Suppressor macrophage treated with lipopolysaccharide for 1 hour (primary cell): ENCODE measurements at regions not wholly inside any gene's neighbourhood (a gene's known extent, or its start where the extent isn't known, plus 50 kb on each side); places are given as distances from the start of the nearest gene placed in this dataset.

Experiments used
- DNase-seq, 3 donors: peaks; one replicate each; pipeline ENCODE4 v3.0.0-alpha.2; 2020 to 2022

GRCh38 chr4:133866328-133866699, 335.3 kb downstream of the PABPC4L start:
- no peak for DNase-seq

GRCh38 chr4:133865612-133866327, 335.8 kb downstream of the PABPC4L start:
- no peak for DNase-seq

GRCh38 chr4:133863153-133863552, 338.4 kb downstream of the PABPC4L start:
- no peak for DNase-seq

- DNase-seq = no peak
Observed at GRCh38 chr4:133856731-133857355, 344.7 kb downstream of the PABPC4L start.

- DNase-seq = no peak
Observed at GRCh38 chr4:133855001-133855400, 346.6 kb downstream of the PABPC4L start.

- DNase-seq = no peak
Observed at GRCh38 chr4:133839326-133839725, 362.3 kb downstream of the PABPC4L start.

GRCh38 chr4:133823177-133823576, 378.4 kb downstream of the PABPC4L start:
- DNase-seq = no peak

GRCh38 chr4:133812954-133813353, 388.6 kb downstream of the PABPC4L start:
- no peak for DNase-seq

- no peak for DNase-seq
Observed at GRCh38 chr4:133812236-133812635, 389.4 kb downstream of the PABPC4L start.

GRCh38 chr4:133808151-133808550, 393.4 kb downstream of the PABPC4L start:
- DNase-seq = no peak

- DNase-seq = no peak
Observed at GRCh38 chr4:133803341-133803740, 398.2 kb downstream of the PABPC4L start.

- DNase-seq = no peak
Observed at GRCh38 chr4:133802359-133803140, 399.0 kb downstream of the PABPC4L start.

- DNase-seq = no peak
Observed at GRCh38 chr4:133801883-133802282, 399.7 kb downstream of the PABPC4L start.

GRCh38 chr4:133800966-133801365, 400.6 kb downstream of the PABPC4L start:
- DNase-seq = no peak

GRCh38 chr4:133799717-133800315, 401.8 kb downstream of the PABPC4L start:
- no peak for DNase-seq

GRCh38 chr4:133777661-133778060, 423.9 kb downstream of the PABPC4L start:
- no peak for DNase-seq

- DNase-seq = no peak
Observed at GRCh38 chr4:133776961-133777360, 424.6 kb downstream of the PABPC4L start.

GRCh38 chr4:133776503-133776902, 425.1 kb downstream of the PABPC4L start:
- no peak for DNase-seq

GRCh38 chr4:133775881-133776280, 425.7 kb downstream of the PABPC4L start:
- no peak for DNase-seq

GRCh38 chr4:133775469-133775868, 426.1 kb downstream of the PABPC4L start:
- DNase-seq = no peak

- DNase-seq = no peak
Observed at GRCh38 chr4:133759428-133759827, 442.2 kb downstream of the PABPC4L start.

- no peak for DNase-seq
Observed at GRCh38 chr4:133741766-133742165, 459.8 kb downstream of the PABPC4L start.

- no peak for DNase-seq
Observed at GRCh38 chr4:133720001-133720400, 481.6 kb downstream of the PABPC4L start.

- no peak for DNase-seq
Observed at GRCh38 chr4:133719098-133719497, 482.5 kb downstream of the PABPC4L start.
